ENCODE measurements at regions not wholly inside any gene's neighbourhood (a gene's known extent, or its start where the extent isn't known, plus 50 kb on each side); places are given as distances from the start of the nearest gene placed in this dataset.

GRCh38 chr5:109580225-109580624, 109.5 kb upstream of the MAN2A1 start:
- Histone ChIP-seq H3K9ac (ENCODE audit: low read length in 2 of 2) (no peak overlapping the region), H3K36me3 (ENCODE audit: control insufficient read depth in 2 of 2, insufficient read depth in 2 of 2, low read length in 2 of 2) (no peaks in the 10 kb centered on the region), H3K27me3 (ENCODE audit: control insufficient read depth in 1 of 2, insufficient read depth in 2 of 2, low read length in 2 of 2) (no peaks in the 10 kb centered on the region), H3K4me1 (ENCODE audit: control insufficient read depth, insufficient read depth, low read length) (no peaks in the 10 kb centered on the region), H3K27ac (ENCODE audit: low read length) (no peak overlapping the region), H3K4me3 (ENCODE audit: low read length in 2 of 2) (no peak overlapping the region), H3K9me3 (ENCODE audit: control insufficient read depth in 2 of 2, low read length in 2 of 2) (peaks cover 0 to 4% of the 10 kb centered on the region in 2 donors)

- Histone ChIP-seq H3K9ac (ENCODE audit: low read length in 2 of 2) (no peak overlapping the region), H3K4me3 (ENCODE audit: low read length in 2 of 2) (no peak overlapping the region), H3K4me1 (ENCODE audit: control insufficient read depth, insufficient read depth, low read length) (no peaks in the 10 kb centered on the region), H3K9me3 (ENCODE audit: control insufficient read depth in 2 of 2, low read length in 2 of 2) (peaks cover 0 to 4% of the 10 kb centered on the region in 2 donors), H3K27ac (ENCODE audit: low read length) (no peak overlapping the region), H3K27me3 (ENCODE audit: control insufficient read depth in 1 of 2, insufficient read depth in 2 of 2, low read length in 2 of 2) (no peaks in the 10 kb centered on the region), H3K36me3 (ENCODE audit: control insufficient read depth in 2 of 2, insufficient read depth in 2 of 2, low read length in 2 of 2) (no peaks in the 10 kb centered on the region)
Observed at GRCh38 chr5:109575506-109575905, 114.2 kb upstream of the MAN2A1 start.

GRCh38 chr5:109574985-109575384, 114.7 kb upstream of the MAN2A1 start:
- Histone ChIP-seq H3K4me3 (ENCODE audit: low read length in 2 of 2) (no peak overlapping the region), H3K9ac (ENCODE audit: low read length in 2 of 2) (no peak overlapping the region), H3K4me1 (ENCODE audit: control insufficient read depth, insufficient read depth, low read length) (no peaks in the 10 kb centered on the region), H3K9me3 (ENCODE audit: control insufficient read depth in 2 of 2, low read length in 2 of 2) (peaks cover 0 to 4% of the 10 kb centered on the region in 2 donors), H3K27ac (ENCODE audit: low read length) (no peak overlapping the region), H3K27me3 (ENCODE audit: control insufficient read depth in 1 of 2, insufficient read depth in 2 of 2, low read length in 2 of 2) (no peaks in the 10 kb centered on the region), H3K36me3 (ENCODE audit: control insufficient read depth in 2 of 2, insufficient read depth in 2 of 2, low read length in 2 of 2) (no peaks in the 10 kb centered on the region)

DNA sequence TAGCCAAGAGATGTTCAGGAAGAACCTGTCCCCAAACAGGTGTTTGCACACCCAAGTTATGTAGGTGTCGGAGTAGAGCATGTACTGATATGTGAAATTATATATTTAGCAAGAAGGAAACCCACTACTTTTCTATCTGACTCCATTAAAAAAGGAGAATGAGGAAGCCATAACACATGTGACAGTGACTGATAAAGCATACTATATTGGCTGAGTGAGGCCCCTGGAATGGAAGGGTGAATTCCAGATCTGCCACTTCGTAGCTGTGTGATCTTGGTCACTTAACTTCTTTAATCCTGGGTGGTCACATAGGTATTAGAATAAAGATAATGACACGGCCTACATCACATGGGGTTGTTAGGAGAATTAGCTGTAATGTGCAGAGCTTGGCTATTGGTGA, 116.0 kb upstream of the MAN2A1 start:
- Histone ChIP-seq H3K27me3 (ENCODE audit: control insufficient read depth in 1 of 2, insufficient read depth in 2 of 2, low read length in 2 of 2) (no peaks in the 10 kb centered on the region), H3K36me3 (ENCODE audit: control insufficient read depth in 2 of 2, insufficient read depth in 2 of 2, low read length in 2 of 2) (no peaks in the 10 kb centered on the region), H3K4me3 (ENCODE audit: low read length in 2 of 2) (no peak overlapping the region)

DNA sequence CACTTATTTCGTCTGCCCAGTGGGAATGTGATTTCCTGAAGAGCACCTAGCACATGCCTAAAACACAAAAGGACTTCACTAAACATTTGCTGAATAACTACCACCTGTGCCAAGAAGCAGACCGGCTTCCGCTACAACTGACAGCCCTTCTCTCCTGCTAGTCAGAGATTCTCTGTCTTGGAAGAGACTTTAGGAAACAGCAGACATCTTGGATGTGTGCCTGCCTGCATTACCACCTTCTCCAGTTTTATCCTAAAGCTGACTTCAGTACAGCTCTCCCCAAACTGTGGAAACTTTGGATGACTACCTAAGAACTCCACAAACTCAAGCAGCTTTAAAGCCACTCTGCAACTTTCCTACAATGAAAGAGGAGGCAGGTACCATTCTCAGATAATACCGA, 116.5 kb upstream of the MAN2A1 start:
- no peak overlapping the region for H3K9ac ChIP-seq (ENCODE audit: low read length in 2 of 2)
- H3K27ac ChIP-seq (ENCODE audit: low read length) = no peak overlapping the region
- H3K4me1 ChIP-seq (ENCODE audit: control insufficient read depth, insufficient read depth, low read length) = no peaks in the 10 kb centered on the region
- H3K36me3 ChIP-seq (ENCODE audit: control insufficient read depth in 2 of 2, insufficient read depth in 2 of 2, low read length in 2 of 2) = no peaks in the 10 kb centered on the region
- H3K9me3 ChIP-seq (ENCODE audit: control insufficient read depth in 2 of 2, low read length in 2 of 2) = peaks cover 0 to 4% of the 10 kb centered on the region in 2 donors
- no peak overlapping the region for H3K4me3 ChIP-seq (ENCODE audit: low read length in 2 of 2)
- no peaks in the 10 kb centered on the region for H3K27me3 ChIP-seq (ENCODE audit: control insufficient read depth in 1 of 2, insufficient read depth in 2 of 2, low read length in 2 of 2)

More for the DNA sequence above, 116.0 kb upstream of the MAN2A1 start:
- Histone ChIP-seq H3K9ac (ENCODE audit: low read length in 2 of 2) (no peak overlapping the region), H3K27ac (ENCODE audit: low read length) (no peak overlapping the region), H3K4me1 (ENCODE audit: control insufficient read depth, insufficient read depth, low read length) (no peaks in the 10 kb centered on the region), H3K9me3 (ENCODE audit: control insufficient read depth in 2 of 2, low read length in 2 of 2) (peaks cover 0 to 4% of the 10 kb centered on the region in 2 donors)

GRCh38 chr5:109571785-109572184, 117.9 kb upstream of the MAN2A1 start:
- no peaks in the 10 kb centered on the region for H3K36me3 ChIP-seq (ENCODE audit: control insufficient read depth in 2 of 2, insufficient read depth in 2 of 2, low read length in 2 of 2)
- no peak overlapping the region for H3K4me3 ChIP-seq (ENCODE audit: low read length in 2 of 2)
- H3K9ac ChIP-seq (ENCODE audit: low read length in 2 of 2) = no peak overlapping the region
- no peaks in the 10 kb centered on the region for H3K4me1 ChIP-seq (ENCODE audit: control insufficient read depth, insufficient read depth, low read length)
- H3K9me3 ChIP-seq (ENCODE audit: control insufficient read depth in 2 of 2, low read length in 2 of 2) = peaks cover 0 to 4% of the 10 kb centered on the region in 2 donors
- no peak overlapping the region for H3K27ac ChIP-seq (ENCODE audit: low read length)
- H3K27me3 ChIP-seq (ENCODE audit: control insufficient read depth in 1 of 2, insufficient read depth in 2 of 2, low read length in 2 of 2) = no peaks in the 10 kb centered on the region

DNA sequence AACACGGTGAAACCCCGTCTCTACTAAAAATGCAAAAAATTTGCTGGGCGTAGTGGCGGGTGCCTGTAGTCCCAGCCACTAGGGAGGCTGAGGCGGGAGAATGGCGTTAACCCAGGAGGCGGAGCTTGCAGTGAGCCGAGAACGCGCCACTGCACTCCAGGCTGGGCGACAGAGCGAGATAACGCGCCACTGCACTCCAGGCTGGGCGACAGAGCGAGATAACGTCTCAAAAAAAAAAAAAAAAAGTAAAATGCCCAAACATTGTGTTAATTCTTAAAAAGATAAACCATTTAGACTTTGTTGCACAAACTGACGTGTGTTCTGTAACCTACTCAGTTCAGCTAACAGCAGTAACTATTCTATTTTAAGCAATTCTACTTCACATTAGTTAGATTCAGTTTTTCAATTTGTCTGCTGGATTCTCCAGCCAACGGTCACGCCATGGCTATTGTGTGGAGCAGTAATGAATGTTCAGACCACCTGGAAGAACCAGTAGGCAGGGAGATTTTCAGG, 119.3 kb upstream of the MAN2A1 start:
- no peak overlapping the region for H3K4me3 ChIP-seq (ENCODE audit: low read length in 2 of 2)
- no peaks in the 10 kb centered on the region for H3K27me3 ChIP-seq (ENCODE audit: control insufficient read depth in 1 of 2, insufficient read depth in 2 of 2, low read length in 2 of 2)
- no peak overlapping the region for H3K9ac ChIP-seq (ENCODE audit: low read length in 2 of 2)
- no peaks in the 10 kb centered on the region for H3K4me1 ChIP-seq (ENCODE audit: control insufficient read depth, insufficient read depth, low read length)
- H3K27ac ChIP-seq (ENCODE audit: low read length) = no peak overlapping the region
- no peaks in the 10 kb centered on the region for H3K9me3 ChIP-seq (ENCODE audit: control insufficient read depth in 2 of 2, low read length in 2 of 2)
- no peaks in the 10 kb centered on the region for H3K36me3 ChIP-seq (ENCODE audit: control insufficient read depth in 2 of 2, insufficient read depth in 2 of 2, low read length in 2 of 2)

DNA sequence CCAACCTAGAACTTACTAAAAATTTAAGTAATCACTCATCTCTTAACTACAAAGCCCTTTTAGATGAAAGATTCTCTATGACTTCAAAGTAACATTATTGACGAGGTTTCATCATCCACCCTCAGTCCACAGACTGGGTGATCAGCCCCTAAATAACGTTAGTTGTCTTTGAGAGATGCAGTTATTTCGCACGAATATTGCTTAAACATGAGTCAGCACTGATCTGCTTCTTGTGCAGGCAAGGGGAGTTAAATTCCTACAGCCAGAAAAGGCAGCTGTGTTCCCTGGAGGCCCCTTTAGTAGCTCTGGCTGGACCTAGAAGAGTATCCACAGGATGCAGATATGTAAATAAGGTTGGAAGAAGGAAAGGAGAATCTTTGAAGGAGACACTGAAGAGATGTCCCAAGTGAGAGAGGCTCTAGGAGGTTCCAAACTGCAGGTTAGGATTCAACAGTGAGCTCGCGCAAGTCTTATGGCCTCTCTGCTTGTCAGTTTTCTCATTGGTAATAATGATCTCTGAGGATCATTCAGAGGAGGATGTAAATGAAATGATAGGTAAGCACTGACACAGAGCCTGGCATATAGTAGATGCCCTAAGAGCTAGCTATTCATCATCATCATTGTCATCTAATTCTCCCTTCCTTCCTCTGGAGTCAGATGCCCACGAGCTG, 122.2 kb upstream of the MAN2A1 start:
- Histone ChIP-seq H3K27me3 (ENCODE audit: control insufficient read depth in 1 of 2, insufficient read depth in 2 of 2, low read length in 2 of 2) (no peaks in the 10 kb centered on the region), H3K36me3 (ENCODE audit: control insufficient read depth in 2 of 2, insufficient read depth in 2 of 2, low read length in 2 of 2) (no peaks in the 10 kb centered on the region), H3K9me3 (ENCODE audit: control insufficient read depth in 2 of 2, low read length in 2 of 2) (no peaks in the 10 kb centered on the region), H3K4me1 (ENCODE audit: control insufficient read depth, insufficient read depth, low read length) (no peaks in the 10 kb centered on the region), H3K27ac (ENCODE audit: low read length) (no peak overlapping the region), H3K4me3 (ENCODE audit: low read length in 2 of 2) (no peak overlapping the region), H3K9ac (ENCODE audit: low read length in 2 of 2) (no peak overlapping the region)

DNA sequence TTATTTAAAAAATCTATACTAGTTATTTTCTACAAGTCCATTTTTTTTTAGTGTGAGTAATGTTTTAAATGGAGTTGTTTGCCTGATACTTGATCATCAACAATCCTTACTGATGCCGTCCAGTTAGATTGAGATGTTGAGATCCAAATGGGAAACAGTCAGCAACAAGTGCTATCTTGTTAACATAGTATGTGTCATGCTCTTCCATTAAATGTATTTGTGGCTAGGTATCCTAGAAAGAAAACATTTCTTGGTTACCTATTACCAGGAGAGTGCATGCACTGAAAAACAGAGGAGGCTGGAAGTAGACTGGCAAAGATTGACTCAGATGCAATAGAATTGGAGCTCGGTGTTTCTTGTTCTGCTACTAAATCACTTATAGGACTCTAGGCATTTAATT, 123.4 kb upstream of the MAN2A1 start:
- no peak overlapping the region for H3K27ac ChIP-seq (ENCODE audit: low read length)
- H3K4me1 ChIP-seq (ENCODE audit: control insufficient read depth, insufficient read depth, low read length) = no peaks in the 10 kb centered on the region
- no peaks in the 10 kb centered on the region for H3K9me3 ChIP-seq (ENCODE audit: control insufficient read depth in 2 of 2, low read length in 2 of 2)
- H3K36me3 ChIP-seq (ENCODE audit: control insufficient read depth in 2 of 2, insufficient read depth in 2 of 2, low read length in 2 of 2) = no peaks in the 10 kb centered on the region
- no peak overlapping the region for H3K4me3 ChIP-seq (ENCODE audit: low read length in 2 of 2)
- H3K9ac ChIP-seq (ENCODE audit: low read length in 2 of 2) = no peak overlapping the region
- H3K27me3 ChIP-seq (ENCODE audit: control insufficient read depth in 1 of 2, insufficient read depth in 2 of 2, low read length in 2 of 2) = no peaks in the 10 kb centered on the region

DNA sequence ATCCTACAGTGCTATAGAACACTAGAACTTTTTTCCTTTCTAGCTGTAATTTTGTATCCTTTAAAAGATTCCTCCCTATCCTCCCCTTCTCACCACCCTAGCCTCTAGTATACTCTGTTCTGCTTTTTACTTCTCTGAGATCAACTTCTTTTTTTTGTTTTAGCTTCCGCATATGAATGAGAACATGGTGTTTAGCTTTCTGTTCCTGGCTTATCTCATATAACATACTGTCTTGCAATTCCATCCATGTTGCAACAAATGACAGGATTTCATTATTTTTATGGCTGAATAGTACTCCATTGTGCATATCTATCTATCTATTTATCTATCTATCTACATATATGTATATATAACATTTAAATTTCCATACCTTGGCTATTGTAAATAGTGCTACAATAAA, 126.0 kb upstream of the MAN2A1 start:
- no peaks in the 10 kb centered on the region for H3K36me3 ChIP-seq (ENCODE audit: control insufficient read depth in 2 of 2, insufficient read depth in 2 of 2, low read length in 2 of 2)
- H3K27ac ChIP-seq (ENCODE audit: low read length) = no peak overlapping the region
- no peak overlapping the region for H3K9ac ChIP-seq (ENCODE audit: low read length in 2 of 2)

GRCh38 chr5:109563189-109563588, 126.5 kb upstream of the MAN2A1 start:
- H3K27me3 ChIP-seq (ENCODE audit: control insufficient read depth in 1 of 2, insufficient read depth in 2 of 2, low read length in 2 of 2) = no peaks in the 10 kb centered on the region
- H3K36me3 ChIP-seq (ENCODE audit: control insufficient read depth in 2 of 2, insufficient read depth in 2 of 2, low read length in 2 of 2) = no peaks in the 10 kb centered on the region
- no peak overlapping the region for H3K4me3 ChIP-seq (ENCODE audit: low read length in 2 of 2)
- no peak overlapping the region for H3K27ac ChIP-seq (ENCODE audit: low read length)
- H3K4me1 ChIP-seq (ENCODE audit: control insufficient read depth, insufficient read depth, low read length) = no peaks in the 10 kb centered on the region
- no peak overlapping the region for H3K9ac ChIP-seq (ENCODE audit: low read length in 2 of 2)
- no peaks in the 10 kb centered on the region for H3K9me3 ChIP-seq (ENCODE audit: control insufficient read depth in 2 of 2, low read length in 2 of 2)

More for the DNA sequence above, 126.0 kb upstream of the MAN2A1 start:
- no peaks in the 10 kb centered on the region for H3K9me3 ChIP-seq (ENCODE audit: control insufficient read depth in 2 of 2, low read length in 2 of 2)
- H3K4me1 ChIP-seq (ENCODE audit: control insufficient read depth, insufficient read depth, low read length) = no peaks in the 10 kb centered on the region
- no peaks in the 10 kb centered on the region for H3K27me3 ChIP-seq (ENCODE audit: control insufficient read depth in 1 of 2, insufficient read depth in 2 of 2, low read length in 2 of 2)
- no peak overlapping the region for H3K4me3 ChIP-seq (ENCODE audit: low read length in 2 of 2)
